ENCODE measurements at regions not wholly inside any gene's neighbourhood (a gene's known extent, or its start where the extent isn't known, plus 50 kb on each side); places are given as distances from the start of the nearest gene placed in this dataset.

DNA sequence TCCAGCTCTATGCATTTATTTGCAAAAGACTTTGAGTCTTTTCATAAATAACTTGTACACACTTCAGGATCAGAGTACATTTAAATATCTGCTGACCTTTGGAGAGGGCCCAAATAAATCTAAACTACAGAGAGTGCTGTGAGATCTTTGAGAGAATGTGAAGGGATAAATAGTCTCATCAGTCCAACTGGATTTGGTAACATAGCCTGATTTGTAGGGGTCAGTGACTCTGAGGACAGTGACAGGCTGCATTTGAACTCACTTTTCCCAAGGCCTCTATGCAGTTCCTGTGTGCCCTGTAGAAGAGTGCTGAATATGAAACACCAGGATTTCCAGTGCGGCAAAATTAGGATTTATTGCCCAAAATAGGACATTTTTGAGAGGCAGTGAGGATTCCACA is 136.2 kb downstream of the ZPLD1 start:
- no peaks in the 10 kb centered on the region for H3K4me1 ChIP-seq (ENCODE audit: control insufficient read depth, insufficient read depth, low read length)

DNA sequence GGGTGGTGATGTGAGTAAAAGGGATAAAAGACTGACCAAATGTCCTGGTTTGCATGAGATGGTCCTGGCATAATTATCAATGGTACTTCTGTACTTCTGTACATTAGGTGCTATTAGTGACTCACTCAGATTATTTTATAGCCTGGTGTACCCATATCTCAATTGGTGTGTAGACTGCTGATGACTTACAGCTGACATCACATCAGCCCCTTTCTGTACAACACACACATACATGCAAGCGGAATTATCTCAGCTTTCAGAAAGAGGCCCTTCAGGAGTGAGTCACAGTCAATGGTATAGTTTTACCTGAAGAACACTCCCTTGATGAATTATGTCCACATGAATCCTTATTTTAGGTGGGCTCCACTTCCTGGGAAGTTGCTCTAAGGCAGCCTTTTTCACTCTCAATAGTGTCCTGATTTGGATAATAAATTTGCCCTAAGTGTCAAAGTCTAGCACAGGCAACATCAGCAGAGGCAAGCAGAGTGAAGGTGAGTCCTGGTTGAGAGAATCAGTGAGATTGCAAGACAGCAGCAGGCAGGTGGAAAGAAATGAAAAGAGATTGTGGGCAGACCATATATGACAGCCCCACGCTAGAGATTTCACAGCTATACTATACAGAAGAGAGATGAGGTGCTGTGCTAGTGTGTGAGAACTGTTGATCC is 137.0 kb downstream of the ZPLD1 start:
- Histone ChIP-seq H3K27ac (ENCODE audit: low read length) (no peak overlapping the region), H3K27me3 (ENCODE audit: control insufficient read depth, insufficient read depth, low read length) (no peaks in the 10 kb centered on the region), H3K36me3 (ENCODE audit: control insufficient read depth, insufficient read depth, low read length) (no peaks in the 10 kb centered on the region), H3K4me3 (ENCODE audit: low read length) (no peak overlapping the region), H3K4me1 (ENCODE audit: control insufficient read depth, insufficient read depth, low read length) (no peaks in the 10 kb centered on the region), H3K9me3 (ENCODE audit: control insufficient read depth, low read depth, low read length) (no peaks in the 10 kb centered on the region)
- peak in 1 of 2 donors; percentile 9 for DNase-seq
- WGBS (ENCODE audit: insufficient coverage, low lambda C conversion rate): 67% methylated on average over 1 of the region's 2 CpGs

More for the DNA sequence above, 136.2 kb downstream of the ZPLD1 start:
- no peak for DNase-seq
- no peak overlapping the region for H3K27ac ChIP-seq (ENCODE audit: low read length)
- no peaks in the 10 kb centered on the region for H3K36me3 ChIP-seq (ENCODE audit: control insufficient read depth, insufficient read depth, low read length)
- H3K27me3 ChIP-seq (ENCODE audit: control insufficient read depth, insufficient read depth, low read length): no peaks in the 10 kb centered on the region
- H3K9me3 ChIP-seq (ENCODE audit: control insufficient read depth, low read depth, low read length): no peaks in the 10 kb centered on the region
- no CpG with 5 or more reads among the region's 1 CpG for WGBS (ENCODE audit: insufficient coverage, low lambda C conversion rate)
- H3K4me3 ChIP-seq (ENCODE audit: low read length): no peak overlapping the region

DNA sequence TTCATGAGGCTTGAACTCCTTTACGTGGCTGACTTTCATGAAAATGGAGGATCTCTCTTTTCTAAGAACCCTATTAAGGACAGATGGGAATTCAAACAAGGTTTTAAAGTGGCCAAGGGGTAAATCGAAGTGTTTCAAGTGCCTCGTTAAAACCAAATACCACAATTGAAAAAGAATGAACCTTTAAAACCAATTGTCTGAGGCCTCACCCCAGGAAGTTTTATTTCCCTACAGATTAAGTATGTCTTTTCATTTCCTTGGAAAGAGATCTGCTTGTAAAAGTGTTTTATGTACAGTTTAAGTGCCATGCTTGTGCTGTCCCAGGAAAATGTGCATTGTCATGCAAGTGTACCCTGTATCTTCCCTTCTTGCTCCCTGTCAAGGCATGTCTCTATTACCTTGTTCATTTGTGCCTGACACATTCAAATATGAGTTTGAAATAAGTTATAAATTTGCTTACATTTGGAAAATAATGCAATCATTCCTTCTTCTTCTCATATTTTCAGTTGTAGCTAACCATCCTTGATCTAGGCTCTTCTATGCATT is 138.7 kb downstream of the ZPLD1 start:
- WGBS (ENCODE audit: insufficient coverage, low lambda C conversion rate): 100% methylated on average over 2 of the region's 3 CpGs
- H3K4me1 ChIP-seq (ENCODE audit: control insufficient read depth, insufficient read depth, low read length): no peaks in the 10 kb centered on the region
- H3K9me3 ChIP-seq (ENCODE audit: control insufficient read depth, low read depth, low read length): no peaks in the 10 kb centered on the region
- H3K27ac ChIP-seq (ENCODE audit: low read length): no peak overlapping the region
- H3K36me3 ChIP-seq (ENCODE audit: control insufficient read depth, insufficient read depth, low read length): no peaks in the 10 kb centered on the region
- no peak for DNase-seq
- no peaks in the 10 kb centered on the region for H3K27me3 ChIP-seq (ENCODE audit: control insufficient read depth, insufficient read depth, low read length)
- H3K4me3 ChIP-seq (ENCODE audit: low read length): no peak overlapping the region

DNA sequence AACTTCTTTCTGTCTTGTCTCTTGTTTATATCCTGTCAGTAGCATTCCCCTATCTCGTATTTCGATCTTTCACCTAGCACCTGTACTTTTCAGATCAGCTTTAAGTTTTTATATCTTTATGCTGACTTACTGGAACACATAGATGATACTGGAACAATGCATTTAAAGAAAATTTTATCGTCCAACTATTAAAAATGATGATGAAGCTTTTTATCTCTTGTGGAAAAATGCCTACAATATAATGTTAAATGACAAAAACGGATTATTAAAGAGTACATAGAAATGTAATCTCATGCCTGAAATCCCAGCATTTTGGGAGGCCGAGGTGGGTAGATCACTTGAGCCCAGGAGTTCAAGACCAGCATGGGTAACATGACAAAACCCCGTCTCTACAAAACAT is 139.5 kb downstream of the ZPLD1 start:
- 92% methylated on average over 5 of the region's 6 CpGs for WGBS (ENCODE audit: insufficient coverage, low lambda C conversion rate)

DNA sequence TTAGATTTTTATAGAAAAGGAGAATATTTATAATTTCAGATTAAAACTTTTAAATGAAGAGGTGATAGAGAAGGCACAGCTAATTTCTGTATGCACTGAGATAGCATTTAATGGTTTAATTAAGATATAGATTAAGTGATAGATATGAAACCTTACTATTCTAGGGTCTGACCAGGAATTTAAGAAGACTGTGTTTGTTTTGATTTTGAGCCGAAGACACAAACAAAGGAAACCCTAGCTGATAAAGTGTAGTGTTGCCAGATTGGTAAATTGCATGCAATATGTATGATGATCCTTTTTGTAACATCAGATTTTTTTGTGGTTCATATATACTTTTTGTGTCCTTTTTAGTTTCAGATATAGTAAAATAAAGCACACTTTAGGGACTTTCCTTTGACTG is 141.8 kb downstream of the ZPLD1 start:
- H3K4me3 ChIP-seq (ENCODE audit: low read length): no peak overlapping the region
- no peak overlapping the region for H3K27ac ChIP-seq (ENCODE audit: low read length)
- no peak for DNase-seq
- no peaks in the 10 kb centered on the region for H3K27me3 ChIP-seq (ENCODE audit: control insufficient read depth, insufficient read depth, low read length)
- H3K36me3 ChIP-seq (ENCODE audit: control insufficient read depth, insufficient read depth, low read length): no peaks in the 10 kb centered on the region
- no CpG with 5 or more reads among the region's 1 CpG for WGBS (ENCODE audit: insufficient coverage, low lambda C conversion rate)
- H3K9me3 ChIP-seq (ENCODE audit: control insufficient read depth, low read depth, low read length): no peaks in the 10 kb centered on the region
- H3K4me1 ChIP-seq (ENCODE audit: control insufficient read depth, insufficient read depth, low read length): no peaks in the 10 kb centered on the region

More for the DNA sequence above, 139.5 kb downstream of the ZPLD1 start:
- H3K36me3 ChIP-seq (ENCODE audit: control insufficient read depth, insufficient read depth, low read length): no peaks in the 10 kb centered on the region
- H3K4me1 ChIP-seq (ENCODE audit: control insufficient read depth, insufficient read depth, low read length): no peaks in the 10 kb centered on the region
- no peak overlapping the region for H3K4me3 ChIP-seq (ENCODE audit: low read length)
- DNase-seq: no peak
- H3K27ac ChIP-seq (ENCODE audit: low read length): no peak overlapping the region
- no peaks in the 10 kb centered on the region for H3K27me3 ChIP-seq (ENCODE audit: control insufficient read depth, insufficient read depth, low read length)
- no peaks in the 10 kb centered on the region for H3K9me3 ChIP-seq (ENCODE audit: control insufficient read depth, low read depth, low read length)

DNA sequence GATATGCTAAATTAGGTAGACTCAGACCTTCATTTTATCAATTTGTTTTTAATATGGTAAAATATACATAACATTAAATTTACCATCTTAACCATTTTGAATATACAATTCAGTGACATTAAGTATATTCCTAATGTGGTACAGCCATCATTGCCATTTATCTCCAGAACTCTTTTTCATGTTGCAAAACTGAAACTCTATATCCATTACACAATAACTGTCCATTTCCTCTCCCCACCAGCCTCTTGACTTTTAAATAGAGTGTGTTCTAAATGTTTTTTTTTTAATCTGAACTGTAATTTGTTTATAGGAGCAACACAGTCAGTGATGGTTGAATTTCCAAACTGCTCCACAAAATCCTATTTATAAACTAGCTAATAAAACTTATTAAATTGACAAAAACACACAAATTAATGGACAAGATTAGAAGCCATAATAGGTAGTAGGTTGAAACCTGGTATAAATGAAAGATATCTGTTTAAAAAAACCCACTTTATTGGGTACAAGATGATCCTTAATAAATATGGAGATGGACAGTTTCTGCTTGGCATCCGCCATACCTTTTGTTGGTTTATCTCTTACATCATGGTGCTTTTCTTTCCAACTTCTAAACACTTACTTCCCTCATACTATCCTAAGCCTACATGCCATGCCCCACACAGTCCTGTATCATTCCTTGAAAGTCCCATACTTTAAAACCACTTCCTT is 142.4 kb downstream of the ZPLD1 start:
- Histone ChIP-seq H3K9me3 (ENCODE audit: control insufficient read depth, low read depth, low read length) (no peaks in the 10 kb centered on the region), H3K36me3 (ENCODE audit: control insufficient read depth, insufficient read depth, low read length) (no peaks in the 10 kb centered on the region), H3K27ac (ENCODE audit: low read length) (no peak overlapping the region), H3K4me1 (ENCODE audit: control insufficient read depth, insufficient read depth, low read length) (no peaks in the 10 kb centered on the region), H3K4me3 (ENCODE audit: low read length) (no peak overlapping the region), H3K27me3 (ENCODE audit: control insufficient read depth, insufficient read depth, low read length) (no peaks in the 10 kb centered on the region)
- no peak for DNase-seq
- 100% methylated on average over 1 of the region's 1 CpG for WGBS (ENCODE audit: insufficient coverage, low lambda C conversion rate)

DNA sequence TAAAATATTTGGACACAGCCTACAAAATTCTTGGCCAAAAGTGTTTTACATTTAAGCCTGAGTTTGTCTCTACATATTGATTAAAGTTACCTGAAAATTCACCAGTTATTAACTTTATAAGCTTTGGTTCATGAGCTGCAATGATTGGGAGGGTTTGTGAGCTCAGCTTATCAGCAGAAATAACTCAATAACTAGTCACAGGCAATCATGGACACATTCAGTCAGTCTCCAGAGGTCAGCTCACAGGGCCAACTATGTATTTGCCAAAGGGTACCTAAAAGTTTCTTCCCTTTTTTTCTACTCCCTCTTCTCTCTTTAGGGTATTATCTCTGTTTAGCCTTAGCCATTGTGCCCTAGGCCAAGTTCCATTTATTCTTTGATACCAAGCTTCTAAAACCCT is 145.9 kb downstream of the ZPLD1 start:
- no peaks in the 10 kb centered on the region for H3K9me3 ChIP-seq (ENCODE audit: control insufficient read depth, low read depth, low read length)
- no peak for DNase-seq
- H3K27ac ChIP-seq (ENCODE audit: low read length): no peak overlapping the region
- no peaks in the 10 kb centered on the region for H3K4me1 ChIP-seq (ENCODE audit: control insufficient read depth, insufficient read depth, low read length)
- H3K36me3 ChIP-seq (ENCODE audit: control insufficient read depth, insufficient read depth, low read length): no peaks in the 10 kb centered on the region
- H3K4me3 ChIP-seq (ENCODE audit: low read length): no peak overlapping the region
- no peaks in the 10 kb centered on the region for H3K27me3 ChIP-seq (ENCODE audit: control insufficient read depth, insufficient read depth, low read length)

DNA sequence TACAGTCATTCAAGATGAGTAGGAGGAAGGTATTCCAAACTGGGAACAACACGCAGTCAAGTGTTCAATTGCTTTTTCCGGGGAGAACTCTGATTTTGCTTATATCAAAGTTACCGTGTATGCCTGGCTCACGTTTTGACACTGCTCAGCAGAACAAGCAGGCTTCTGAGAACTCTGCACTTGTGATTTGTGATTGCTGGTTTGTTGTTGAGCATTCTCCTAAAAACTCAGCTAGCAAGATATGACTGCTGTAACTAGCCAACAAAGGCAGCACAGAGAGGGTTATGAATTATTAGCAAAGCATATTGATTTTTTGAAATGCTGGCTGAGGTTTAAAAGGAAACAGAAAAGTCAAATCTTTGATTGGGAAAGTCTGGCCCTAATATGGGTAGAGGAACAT is 151.7 kb downstream of the ZPLD1 start:
- H3K27me3 ChIP-seq (ENCODE audit: control insufficient read depth, insufficient read depth, low read length): no peaks in the 10 kb centered on the region
- no peak overlapping the region for H3K4me3 ChIP-seq (ENCODE audit: low read length)
- no peak for DNase-seq
- H3K9me3 ChIP-seq (ENCODE audit: control insufficient read depth, low read depth, low read length): no peaks in the 10 kb centered on the region
- no peaks in the 10 kb centered on the region for H3K4me1 ChIP-seq (ENCODE audit: control insufficient read depth, insufficient read depth, low read length)
- no peak overlapping the region for H3K27ac ChIP-seq (ENCODE audit: low read length)
- H3K36me3 ChIP-seq (ENCODE audit: control insufficient read depth, insufficient read depth, low read length): no peaks in the 10 kb centered on the region
- no CpG with 5 or more reads among the region's 4 CpGs for WGBS (ENCODE audit: insufficient coverage, low lambda C conversion rate)

DNA sequence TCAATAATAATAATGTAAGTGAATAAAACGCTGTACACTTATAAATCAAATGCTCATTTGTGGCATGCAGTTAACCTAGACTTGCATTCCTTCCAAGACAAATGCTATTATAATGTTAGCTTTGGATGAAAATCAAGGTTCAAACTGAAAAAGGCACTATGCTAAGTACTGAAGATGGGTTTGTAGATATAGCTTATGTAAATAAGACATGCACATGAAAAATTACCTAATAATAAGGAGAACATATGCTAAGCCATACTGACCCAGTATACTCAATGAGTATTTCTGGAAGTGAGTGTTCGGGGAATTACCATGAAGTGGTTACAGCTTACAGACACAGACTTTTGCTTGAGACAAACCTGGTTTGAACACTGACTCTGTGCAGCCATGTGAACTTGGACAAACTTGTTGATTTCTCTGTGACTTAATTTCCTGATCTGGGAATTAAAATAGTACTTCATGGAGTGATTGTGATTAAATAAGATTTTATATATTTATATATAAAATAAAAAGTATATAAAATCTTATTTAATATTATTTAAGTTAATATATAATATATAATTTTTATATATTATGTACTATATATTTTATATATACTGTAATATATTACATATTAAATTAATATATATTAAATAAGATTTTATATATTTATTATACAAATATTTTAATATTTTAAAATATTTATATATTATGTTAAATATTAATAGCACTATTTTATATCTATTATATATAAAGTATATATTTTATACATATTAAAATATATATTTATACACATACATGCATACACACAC is 159.2 kb downstream of the ZPLD1 start:
- WGBS (ENCODE audit: insufficient coverage, low lambda C conversion rate): 80% methylated on average over 2 of the region's 2 CpGs
- Histone ChIP-seq H3K27me3 (ENCODE audit: control insufficient read depth, insufficient read depth, low read length) (no peaks in the 10 kb centered on the region), H3K27ac (ENCODE audit: low read length) (no peak overlapping the region), H3K36me3 (ENCODE audit: control insufficient read depth, insufficient read depth, low read length) (no peaks in the 10 kb centered on the region), H3K4me1 (ENCODE audit: control insufficient read depth, insufficient read depth, low read length) (no peaks in the 10 kb centered on the region), H3K4me3 (ENCODE audit: low read length) (no peak overlapping the region), H3K9me3 (ENCODE audit: control insufficient read depth, low read depth, low read length) (no peaks in the 10 kb centered on the region)
- no peak for DNase-seq

DNA sequence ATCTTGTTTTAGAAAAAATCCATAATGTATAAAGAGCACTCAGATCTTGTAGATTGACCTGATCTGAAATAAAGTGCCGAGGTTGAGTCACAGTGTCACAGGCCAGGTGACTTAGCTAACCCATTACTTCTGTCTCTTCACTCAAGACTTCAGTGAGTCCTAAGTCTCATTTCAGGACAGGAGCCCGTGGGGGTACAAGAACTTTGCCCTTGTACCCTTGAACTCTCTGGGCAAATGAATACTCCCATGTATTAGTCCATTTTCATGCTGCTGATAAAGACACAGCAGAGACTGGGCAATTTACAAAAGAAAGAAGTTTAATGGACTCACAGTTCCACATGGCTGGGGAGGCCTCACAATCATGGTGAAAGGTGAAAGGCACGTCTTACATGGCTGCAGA is 160.2 kb downstream of the ZPLD1 start:
- 100% methylated on average over 1 of the region's 3 CpGs for WGBS (ENCODE audit: insufficient coverage, low lambda C conversion rate)
- Histone ChIP-seq H3K27me3 (ENCODE audit: control insufficient read depth, insufficient read depth, low read length) (no peaks in the 10 kb centered on the region), H3K4me1 (ENCODE audit: control insufficient read depth, insufficient read depth, low read length) (no peaks in the 10 kb centered on the region), H3K27ac (ENCODE audit: low read length) (no peak overlapping the region), H3K36me3 (ENCODE audit: control insufficient read depth, insufficient read depth, low read length) (no peaks in the 10 kb centered on the region), H3K9me3 (ENCODE audit: control insufficient read depth, low read depth, low read length) (no peaks in the 10 kb centered on the region), H3K4me3 (ENCODE audit: low read length) (no peak overlapping the region)
- DNase-seq: no peak
